K562 (cell line): ENCODE measurements at regions not wholly inside any gene's neighbourhood (a gene's known extent, or its start where the extent isn't known, plus 50 kb on each side); places are given as distances from the start of the nearest gene placed in this dataset.

ENCODE experiments used
- ATAC-seq: fragments of 200-7000 bp; cut with Tn5 transposase; 3 replicates; pipeline ENCODE4 v1.9.1; 2020; ENCODE audit warnings: moderate library complexity
- BruUV-seq: library from RNA; stranded (reverse); fragments of 400-500 nt; replicated peaks from 2 replicates; lab custom pipeline; 2021; lab: Mats Ljungman, UMichigan
- CTCF ChIA-PET: fragments of 300-600 bp; formaldehyde crosslinking; extraction: SDS; loops from one replicate; lab custom pipeline; 2021; ENCODE audit warnings: low intra/inter-chr PET ratio; lab: Yijun Ruan, JAX
- POLR2A ChIA-PET: fragments of 300-600, 350-650 bp; sonication (Branson Sonifier 250); formaldehyde crosslinking; extraction: SDS; loops from one replicate; lab custom pipeline; 2021; ENCODE audit warnings: antibody characterized with exemption, inconsistent platforms; lab: Yijun Ruan, JAX
- DNase-seq, 4 experiments: peaks; one replicate each; pipeline versions ENCODE4 v3.0.0 to v3.0.0-alpha.2; 2011 to 2018; ENCODE audit warnings: low spot score in 3 of 4, mixed read lengths in 3 of 4; ENCODE audit errors: extremely low read depth in 1 of 4
- FAIRE-seq: peaks from 2 replicates; lab custom pipeline; 2011; peaks lifted over from hg19 to GRCh38; lab: Jason Lieb, UNC
- H2AFZ ChIP-seq: 2 replicates; pipeline ENCODE4 v1.6.0; 2011; ENCODE audit warnings: low read depth, low read length, control low read depth, inconsistent platforms
- H3K27ac ChIP-seq: fragments of 200-600 bp; 3 replicates; pipeline ENCODE4 v1.8.0; 2011; ENCODE audit warnings: low read depth, mild to moderate bottlenecking, control low read depth, inconsistent platforms, low read length, moderate library complexity, mixed read lengths; ENCODE audit errors: extremely low read depth
- H3K27me3 ChIP-seq, 2 experiments: fragments of 300-600 bp in 1 of 2; 2 replicates in 1 of 2; 3 replicates in 1 of 2; pipeline versions ENCODE4 v1.6.0 to v1.8.0; 2011; ENCODE audit warnings: inconsistent platforms in 2 of 2, low read length in 2 of 2, mild to moderate bottlenecking in 1 of 2, mixed read lengths in 1 of 2, moderate library complexity in 1 of 2; ENCODE audit not compliant: control insufficient read depth in 2 of 2, insufficient read depth in 2 of 2
- H3K36me3 ChIP-seq: fragments of 300-600 bp; 3 replicates; pipeline ENCODE4 v1.8.0; 2011; ENCODE audit warnings: mild to moderate bottlenecking, low read length, inconsistent platforms; ENCODE audit not compliant: control insufficient read depth, insufficient read depth
- H3K4me1 ChIP-seq, 2 experiments: fragments of 200-600 bp in 1 of 2; replicated peaks in 1 of 2; 2 replicates in 1 of 2; 3 replicates in 1 of 2; pipeline versions ENCODE4 v1.5.1 to v1.8.0; 2011; ENCODE audit warnings: inconsistent platforms in 2 of 2, low read length in 2 of 2, mild to moderate bottlenecking in 1 of 2, mixed read lengths in 1 of 2, moderate library complexity in 1 of 2; ENCODE audit not compliant: control insufficient read depth in 2 of 2, insufficient read depth in 2 of 2
- H3K4me2 ChIP-seq: 2 replicates; pipeline ENCODE4 v1.6.1; 2011; ENCODE audit warnings: low read length, control low read depth, inconsistent platforms, mixed read lengths; ENCODE audit not compliant: insufficient read depth
- H3K4me3 ChIP-seq: fragments of 200-600 bp; sonication (generic), shearing (Covaris generic); 2 replicates; pipeline ENCODE4 v1.5.1; 2016; ENCODE audit warnings: control low read depth, inconsistent platforms
- H3K79me2 ChIP-seq: fragments of 200-600 bp; 3 replicates; pipeline ENCODE4 v1.8.0; 2011; ENCODE audit warnings: low read length, inconsistent platforms; ENCODE audit not compliant: control insufficient read depth, insufficient read depth
- H3K9ac ChIP-seq, 2 experiments: 2 replicates each; pipeline versions ENCODE4 v1.6.0 to v1.6.1; 2011; ENCODE audit warnings: low read depth in 2 of 2, low read length in 2 of 2, control low read depth in 1 of 2, inconsistent platforms in 1 of 2, mild to moderate bottlenecking in 1 of 2, mixed read lengths in 1 of 2; ENCODE audit not compliant: insufficient read depth in 1 of 2
- H3K9me1 ChIP-seq: one replicate; pipeline ENCODE4 v1.6.0; 2011; ENCODE audit warnings: inconsistent platforms, mild to moderate bottlenecking, low read length, moderate library complexity; ENCODE audit not compliant: control insufficient read depth, insufficient read depth
- H3K9me3 ChIP-seq: replicated peaks from 2 replicates; pipeline ENCODE4 v1.5.1; 2011; ENCODE audit warnings: low read depth, low read length, inconsistent platforms; ENCODE audit not compliant: control insufficient read depth, insufficient read depth
- H4K20me1 ChIP-seq: replicated peaks from 2 replicates; pipeline ENCODE4 v1.6.1; 2011; ENCODE audit warnings: low read length, inconsistent platforms, mixed read lengths; ENCODE audit not compliant: control insufficient read depth, insufficient read depth
- CHCHD3 ChIP-seq: fragments of 250-450 bp; sonication (Bioruptor Pico); IDR thresholded peaks from 2 replicates; pipeline ENCODE4 v2.1.2; 2022; ENCODE audit warnings: mild to moderate bottlenecking
- E2F1 ChIP-seq: sonication (generic); formaldehyde crosslinking; IDR thresholded peaks from 2 replicates; pipeline ENCODE4 v1.8.1; 2023; ENCODE audit warnings: mild to moderate bottlenecking, missing genetic modification reagents, moderate library complexity
- FOXM1 ChIP-seq, 2 experiments: fragments of 450-650 bp in 1 of 2; sonication (generic) in 1 of 2; formaldehyde crosslinking in 1 of 2; IDR thresholded peaks; 2 replicates each; pipeline versions ENCODE4 v1.6.1 to v1.9.0; 2017 to 2022; ENCODE audit warnings: low read depth in 2 of 2, mild to moderate bottlenecking in 2 of 2, missing genetic modification reagents in 1 of 2, moderate library complexity in 1 of 2
- IRF9 ChIP-seq: fragments of 450-650 bp; IDR thresholded peaks from 2 replicates; pipeline ENCODE4 v1.6.1; 2016; ENCODE audit warnings: missing biosample characterization, missing genetic modification characterization
- PURB ChIP-seq: sonication (generic); formaldehyde crosslinking; IDR thresholded peaks from 2 replicates; pipeline ENCODE4 v1.9.0; 2021; ENCODE audit warnings: low read depth, mild to moderate bottlenecking, missing genetic modification reagents
- RBM17 ChIP-seq: fragments of 200-400 bp; formaldehyde crosslinking; IDR thresholded peaks from 2 replicates; pipeline ENCODE4 v1.6.1; 2017; ENCODE audit warnings: low read depth, mild to moderate bottlenecking, low read length, borderline replicate concordance
- TBP ChIP-seq: optimal IDR thresholded peaks from 2 replicates; pipeline ENCODE3; 2011; ENCODE audit warnings: low read depth, low read length, improper control_type of control experiment
- USF1 ChIP-seq: sonication (generic); formaldehyde crosslinking; IDR thresholded peaks from 2 replicates; pipeline ENCODE4 v1.9.0; 2022; ENCODE audit warnings: mild to moderate bottlenecking, missing genetic modification reagents
- YBX1 ChIP-seq: fragments of 450-650 bp; IDR thresholded peaks from 2 replicates; pipeline ENCODE4 v1.7.1; 2016; ENCODE audit warnings: mild to moderate bottlenecking
- ZNF76 ChIP-seq: fragments of 250-450 bp; sonication (Bioruptor Pico); IDR thresholded peaks from 2 replicates; pipeline ENCODE4 v1.4.0; 2020; ENCODE audit warnings: mild to moderate bottlenecking, moderate library complexity, borderline replicate concordance
- ZNF77 ChIP-seq: fragments of 250-450 bp; sonication (Bioruptor Pico); IDR thresholded peaks from 2 replicates; pipeline ENCODE4 v1.5.0; 2020
- WGBS: fragments of 100-300 bp; shearing (Covaris generic); methylation state at CpG from one replicate; pipeline ENCODE4 v1.1.6; 2016; ENCODE audit warnings: low coverage, mixed read lengths; ENCODE audit not compliant: insufficient coverage; ENCODE audit errors: missing lambda C conversion rate; 5-methylcytosine and 5-hydroxymethylcytosine counted together
- in situ Hi-C: fragments of 300-500 bp; cut with MboI; formaldehyde crosslinking; loops from 4 replicates; pipeline ENCODE4 v1.15.0; 2018; ENCODE audit warnings: inconsistent platforms, mixed read lengths
- intact Hi-C: fragments of 100-400 bp; cut with micrococcal nuclease; formaldehyde crosslinking; loops from 2 replicates; pipeline ENCODE4 v1.14.2; 2022

- DNase-seq = no peak
- H3K27me3 ChIP-seq = no peaks in the 10 kb centered on the region
- H3K27ac ChIP-seq = no peak overlapping the region
- no peaks in the 10 kb centered on the region for H3K79me2 ChIP-seq
- no TSS peak for BruUV-seq
- H3K36me3 ChIP-seq = no peaks in the 10 kb centered on the region
- no peak for TF ChIP-seq ZNF77 (CRISPR knock-in tag)
- TF ChIP-seq E2F1 (CRISPR knock-in tag) = no peak
- no peak for TF ChIP-seq IRF9
- TF ChIP-seq CHCHD3 (CRISPR knock-in tag) = no peak
- TF ChIP-seq PURB (CRISPR knock-in tag) = no peak
- TF ChIP-seq YBX1 = no peak
- TF ChIP-seq RBM17 = no peak
- no peak for TF ChIP-seq FOXM1 (IDR thresholded peaks at IDR 0.05; ENCODE audit: low read depth)
- TF ChIP-seq FOXM1 (CRISPR knock-in tag; IDR thresholded peaks at IDR 0.05; ENCODE audit: low read depth) = no peak
- TF ChIP-seq ZNF76 = no peak
- no peak for TF ChIP-seq USF1 (CRISPR knock-in tag)
- TF ChIP-seq TBP = no peak
- H4K20me1 ChIP-seq = no peaks in the 10 kb centered on the region
- H3K9ac ChIP-seq = no peak overlapping the region
- in situ Hi-C loops (no loop called here), intact Hi-C loops (no loop called here)
- no peak overlapping the region for H2AFZ ChIP-seq
- no peak for FAIRE-seq
- POLR2A ChIA-PET = no interaction called here
- CTCF ChIA-PET = no interaction called here
- H3K4me2 ChIP-seq = no peak overlapping the region
- no peaks in the 10 kb centered on the region for H3K4me1 ChIP-seq
- H3K4me3 ChIP-seq = no peak overlapping the region
- 0% methylated on average over 3 of the region's 4 CpGs for WGBS
- H3K9me3 ChIP-seq = 0 out of 2 replicates have a peak, but pooled peaks cover 2% of the 10 kb centered on the region
- ATAC-seq = no peak
- H3K9me1 ChIP-seq = no peaks in the 10 kb centered on the region
These were observed 415.6 kb upstream of the FZD8 start for GRCh38 chr10:36057731-36058130.
